HFFc6 (cell line): ENCODE measurements at regions not wholly inside any gene's neighbourhood (a gene's known extent, or its start where the extent isn't known, plus 50 kb on each side); places are given as distances from the start of the nearest gene placed in this dataset.

Experiments used
- DNase-seq: peaks from one replicate; pipeline ENCODE4 v3.0.0-alpha.2; 2018
- H3K27ac Mint-ChIP-seq: 2 replicates; pipeline ENCODE4 v1.8.0; 2020; ENCODE audit warnings: mild to moderate bottlenecking, mixed read lengths
- H3K27me3 Mint-ChIP-seq: 2 replicates; pipeline ENCODE4 v1.8.0; 2021; ENCODE audit warnings: mild to moderate bottlenecking, moderate library complexity, mixed read lengths; ENCODE audit not compliant: insufficient read depth
- H3K36me3 Mint-ChIP-seq: 2 replicates; pipeline ENCODE4 v1.8.0; 2021; ENCODE audit warnings: low read depth, mixed read lengths
- H3K4me1 Mint-ChIP-seq: 2 replicates; pipeline ENCODE4 v1.8.0; 2020; ENCODE audit warnings: low read depth, mixed read lengths
- H3K4me3 Mint-ChIP-seq: 2 replicates; pipeline ENCODE4 v1.8.0; 2020; ENCODE audit warnings: mild to moderate bottlenecking, moderate library complexity, mixed read lengths
- H3K9me3 Mint-ChIP-seq: 2 replicates; pipeline ENCODE4 v1.8.0; 2020; ENCODE audit warnings: mild to moderate bottlenecking, mixed read lengths
- CTCF ChIP-seq: fragments of 200-600 bp; sonication (generic); IDR thresholded peaks from 2 replicates; pipeline ENCODE4 v1.5.0; 2021; ENCODE audit warnings: antibody characterized with exemption, mild to moderate bottlenecking

- no peak overlapping the region for H3K4me3 Mint-ChIP-seq
- peak; percentile 69 for DNase-seq
- H3K4me1 Mint-ChIP-seq: peaks cover 9% of the 10 kb centered on the region
- H3K9me3 Mint-ChIP-seq: peaks cover 3% of the 10 kb centered on the region
- H3K27ac Mint-ChIP-seq: peak overlapping the region; percentile 50; the same call in 1 of the 2 replicates
- H3K36me3 Mint-ChIP-seq: peaks cover 3% of the 10 kb centered on the region
- peak; percentile 37 for TF ChIP-seq CTCF
- no peaks in the 10 kb centered on the region for H3K27me3 Mint-ChIP-seq
These were observed 316.1 kb upstream of the PRDM1 start for GRCh38 chr6:105769987-105770386.

GRCh38 chr6:105769197-105769596, 316.9 kb upstream of the PRDM1 start:
- Mint-ChIP-seq H3K27ac (no peak overlapping the region), H3K4me3 (no peak overlapping the region), H3K9me3 (no peaks in the 10 kb centered on the region), H3K27me3 (no peaks in the 10 kb centered on the region), H3K4me1 (peaks cover 11% of the 10 kb centered on the region), H3K36me3 (no peaks in the 10 kb centered on the region)
- DNase-seq: no peak
- TF ChIP-seq CTCF: no peak

GRCh38 chr6:105767541-105767940, 318.6 kb upstream of the PRDM1 start:
- no peaks in the 10 kb centered on the region for H3K36me3 Mint-ChIP-seq
- no peak for DNase-seq
- no peak overlapping the region for H3K27ac Mint-ChIP-seq
- H3K4me1 Mint-ChIP-seq: peaks cover 26% of the 10 kb centered on the region
- no peak overlapping the region for H3K4me3 Mint-ChIP-seq
- no peaks in the 10 kb centered on the region for H3K9me3 Mint-ChIP-seq
- no peak for TF ChIP-seq CTCF
- no peaks in the 10 kb centered on the region for H3K27me3 Mint-ChIP-seq

- H3K9me3 Mint-ChIP-seq: no peaks in the 10 kb centered on the region
- H3K4me1 Mint-ChIP-seq: peaks cover 36% of the 10 kb centered on the region
- no peak for DNase-seq
- TF ChIP-seq CTCF: no peak
- H3K27ac Mint-ChIP-seq: no peak overlapping the region
- H3K27me3 Mint-ChIP-seq: no peaks in the 10 kb centered on the region
- H3K36me3 Mint-ChIP-seq: no peaks in the 10 kb centered on the region
- no peak overlapping the region for H3K4me3 Mint-ChIP-seq
These were observed 320.9 kb upstream of the PRDM1 start for GRCh38 chr6:105765239-105765638.

- peaks cover 45% of the 10 kb centered on the region for H3K4me1 Mint-ChIP-seq
- H3K27me3 Mint-ChIP-seq: no peaks in the 10 kb centered on the region
- no peak overlapping the region for H3K4me3 Mint-ChIP-seq
- no peaks in the 10 kb centered on the region for H3K36me3 Mint-ChIP-seq
- no peak for DNase-seq
- no peaks in the 10 kb centered on the region for H3K9me3 Mint-ChIP-seq
- TF ChIP-seq CTCF: no peak
- H3K27ac Mint-ChIP-seq: peak overlapping the region; percentile 75
These were observed 321.8 kb upstream of the PRDM1 start for GRCh38 chr6:105764315-105764714.

- Mint-ChIP-seq H3K4me3 (no peak overlapping the region), H3K36me3 (no peaks in the 10 kb centered on the region), H3K4me1 (peaks cover 48% of the 10 kb centered on the region), H3K27ac (peak overlapping the region; percentile 75), H3K9me3 (no peaks in the 10 kb centered on the region), H3K27me3 (no peaks in the 10 kb centered on the region)
- no peak for TF ChIP-seq CTCF
- DNase-seq: no peak
These were observed 322.3 kb upstream of the PRDM1 start for GRCh38 chr6:105763866-105764265.
